H1 (cell line): ENCODE measurements at regions not wholly inside any gene's neighbourhood (a gene's known extent, or its start where the extent isn't known, plus 50 kb on each side); places are given as distances from the start of the nearest gene placed in this dataset.

Source experiments
- CTCF ChIA-PET: fragments of 300-600 bp; sonication (Branson Sonifier 250); formaldehyde crosslinking; loops from one replicate; lab custom pipeline; 2021; ENCODE audit not compliant: partially characterized antibody; lab: Charles Lee
- POLR2A ChIA-PET: fragments of 300-600 bp; sonication (Branson Sonifier 250); formaldehyde crosslinking; loops from one replicate; lab custom pipeline; 2021; ENCODE audit warnings: inconsistent platforms; ENCODE audit not compliant: partially characterized antibody; lab: Charles Lee
- DNase-seq, 2 experiments: peaks; one replicate each; pipeline versions ENCODE4 v3.0.0 to v3.0.0-alpha.2; 2010 to 2022; ENCODE audit warnings: low spot score in 2 of 2, low read depth in 1 of 2, mixed read lengths in 1 of 2
- FAIRE-seq: peaks from 2 replicates; lab custom pipeline; 2011; peaks lifted over from hg19 to GRCh38; lab: Jason Lieb, UNC
- H2AFZ ChIP-seq: 2 replicates; pipeline ENCODE4 v1.8.1; 2012; ENCODE audit warnings: low read length, inconsistent platforms
- H2AK5ac ChIP-seq: 2 replicates; pipeline ENCODE4 v1.6.1; 2013; ENCODE audit warnings: low read depth, low read length
- H2BK120ac ChIP-seq: replicated peaks from 2 replicates; pipeline ENCODE3; 2013; ENCODE audit warnings: low read depth, low read length, inconsistent platforms
- H2BK12ac ChIP-seq: 2 replicates; pipeline ENCODE4 v1.6.1; 2013; ENCODE audit warnings: low read depth, low read length
- H2BK15ac ChIP-seq: 2 replicates; pipeline ENCODE4 v1.6.1; 2013; ENCODE audit warnings: low read length
- H2BK20ac ChIP-seq: 2 replicates; pipeline ENCODE4 v1.6.1; 2013; ENCODE audit warnings: low read length
- H2BK5ac ChIP-seq: 2 replicates; pipeline ENCODE4 v1.6.1; 2013; ENCODE audit warnings: low read depth, low read length
- H3K14ac ChIP-seq: 2 replicates; pipeline ENCODE4 v1.6.1; 2013; ENCODE audit warnings: inconsistent platforms; ENCODE audit not compliant: insufficient read length
- H3K18ac ChIP-seq: 2 replicates; pipeline ENCODE4 v1.6.1; 2013; ENCODE audit warnings: low read length; ENCODE audit errors: extremely low read depth
- H3K23ac ChIP-seq: 2 replicates; pipeline ENCODE4 v1.6.1; 2013; ENCODE audit warnings: inconsistent platforms; ENCODE audit not compliant: insufficient read length
- H3K23me2 ChIP-seq: 2 replicates; pipeline ENCODE4 v1.6.1; 2013; ENCODE audit warnings: low read depth, low read length
- H3K27ac ChIP-seq: 2 replicates; pipeline ENCODE4 v1.6.1; 2011; ENCODE audit warnings: low read depth, low read length, inconsistent platforms
- H3K27me3 ChIP-seq, 4 experiments: replicated peaks in 1 of 4; 1 replicate in 1 of 4; 2 replicates in 3 of 4; pipeline versions ENCODE4 v1.6.1 to v1.8.1; 2011 to 2013; ENCODE audit warnings: low read length in 3 of 4, mild to moderate bottlenecking in 3 of 4, inconsistent platforms in 2 of 4, mixed read lengths in 2 of 4, moderate library complexity in 1 of 4; ENCODE audit not compliant: control insufficient read depth in 3 of 4, insufficient read depth in 3 of 4; ENCODE audit errors: extremely low read depth in 1 of 4
- H3K36me3 ChIP-seq, 4 experiments: 2 replicates each; pipeline versions ENCODE4 v1.6.1 to v1.8.1; 2011 to 2013; ENCODE audit warnings: mild to moderate bottlenecking in 4 of 4, low read length in 3 of 4, moderate library complexity in 2 of 4, control low read depth in 1 of 4, inconsistent platforms in 1 of 4; ENCODE audit not compliant: insufficient read depth in 4 of 4, control insufficient read depth in 2 of 4
- H3K4ac ChIP-seq: replicated peaks from 2 replicates; pipeline ENCODE3; 2013; ENCODE audit warnings: low read length, low read depth, mixed read lengths, inconsistent platforms; ENCODE audit not compliant: insufficient read length
- H3K4me1 ChIP-seq, 4 experiments: replicated peaks in 1 of 4; 1 replicate in 1 of 4; 2 replicates in 3 of 4; pipeline versions ENCODE4 v1.6.1 to v1.8.1; 2011 to 2013; ENCODE audit warnings: low read length in 3 of 4, inconsistent platforms in 2 of 4, mixed read lengths in 1 of 4; ENCODE audit not compliant: insufficient read depth in 4 of 4, control insufficient read depth in 3 of 4
- H3K4me2 ChIP-seq, 2 experiments: 2 replicates each; pipeline versions ENCODE4 v1.6.1 to v1.8.1; 2011 to 2013; ENCODE audit warnings: low read depth in 2 of 2, low read length in 2 of 2, control low read depth in 1 of 2, inconsistent platforms in 1 of 2, mild to moderate bottlenecking in 1 of 2; ENCODE audit not compliant: insufficient read depth in 1 of 2
- H3K4me3 ChIP-seq, 4 experiments: fragments of 200-600, 300-600 bp in 1 of 4; sonication (generic), shearing (Covaris generic), sonication (Bioruptor Twin) in 1 of 4; 2 replicates each; pipeline versions ENCODE4 v1.5.1 to v1.8.1; 2011 to 2016; ENCODE audit warnings: low read length in 4 of 4, low read depth in 3 of 4, control low read depth in 2 of 4, inconsistent platforms in 2 of 4, mild to moderate bottlenecking in 2 of 4, mixed read lengths in 1 of 4, moderate library complexity in 1 of 4; ENCODE audit not compliant: insufficient read depth in 2 of 4; ENCODE audit errors: extremely low read depth in 1 of 4
- H3K56ac ChIP-seq: replicated peaks from 2 replicates; pipeline ENCODE3; 2013; ENCODE audit warnings: low read depth, mild to moderate bottlenecking, mixed read lengths, low read length, inconsistent platforms; ENCODE audit not compliant: insufficient read length
- H3K79me1 ChIP-seq: 2 replicates; pipeline ENCODE4 v1.6.1; 2013; ENCODE audit warnings: low read depth, low read length, control low read depth
- H3K79me2 ChIP-seq, 2 experiments: 2 replicates each; pipeline versions ENCODE4 v1.6.1 to v1.8.1; 2012 to 2013; ENCODE audit warnings: low read length in 2 of 2, mild to moderate bottlenecking in 2 of 2, inconsistent platforms in 1 of 2; ENCODE audit not compliant: insufficient read depth in 2 of 2, control insufficient read depth in 1 of 2
- H3K9ac ChIP-seq, 4 experiments: replicated peaks in 1 of 4; 1 replicate in 1 of 4; 2 replicates in 3 of 4; pipeline versions ENCODE4 v1.6.1 to v1.8.1; 2011 to 2013; ENCODE audit warnings: low read depth in 3 of 4, low read length in 3 of 4, control low read depth in 2 of 4, mild to moderate bottlenecking in 2 of 4, moderate library complexity in 2 of 4, inconsistent platforms in 1 of 4; ENCODE audit errors: extremely low read depth in 1 of 4
- H3K9me3 ChIP-seq, 2 experiments: 2 replicates each; pipeline versions ENCODE4 v1.6.1 to v1.8.1; 2012 to 2013; ENCODE audit warnings: mild to moderate bottlenecking in 2 of 2, moderate library complexity in 2 of 2, control low read depth in 1 of 2, inconsistent platforms in 1 of 2, low read depth in 1 of 2, low read length in 1 of 2, mixed read lengths in 1 of 2; ENCODE audit not compliant: insufficient read depth in 2 of 2
- H4K20me1 ChIP-seq, 2 experiments: replicated peaks in 1 of 2; 2 replicates each; pipeline versions ENCODE3 to v1.8.1; 2011 to 2013; ENCODE audit warnings: inconsistent platforms in 2 of 2, low read length in 2 of 2, mild to moderate bottlenecking in 1 of 2; ENCODE audit not compliant: insufficient read depth in 2 of 2, control insufficient read depth in 1 of 2
- H4K5ac ChIP-seq: 2 replicates; pipeline ENCODE4 v1.6.1; 2013; ENCODE audit warnings: low read length, low read depth, mixed read lengths, inconsistent platforms; ENCODE audit not compliant: insufficient read length
- H4K8ac ChIP-seq: 2 replicates; pipeline ENCODE4 v1.8.0; 2013; ENCODE audit warnings: mild to moderate bottlenecking, moderate library complexity, low read length, inconsistent platforms; ENCODE audit not compliant: insufficient read depth; ENCODE audit errors: extremely low read depth
- H4K91ac ChIP-seq: replicated peaks from 2 replicates; pipeline ENCODE3; 2013; ENCODE audit warnings: low read length, mixed read lengths, inconsistent platforms; ENCODE audit not compliant: insufficient read length
- KDM5A ChIP-seq: fragments of 200-600 bp; IDR thresholded peaks from 2 replicates; pipeline ENCODE4 v1.7.1; 2012; ENCODE audit warnings: mild to moderate bottlenecking, low read length, inconsistent platforms, mixed read lengths
- SIX5 ChIP-seq: IDR thresholded peaks from 2 replicates; pipeline ENCODE4 v1.6.1; 2011; ENCODE audit warnings: mild to moderate bottlenecking, low read depth, low read length
- WGBS, 2 experiments: shearing (Covaris generic) in 1 of 2; methylation state at CpG; one replicate each; pipeline versions ENCODE4 v1.1.6 to v1.1.7; 2013 to 2015; ENCODE audit warnings: low lambda C conversion rate in 2 of 2, mixed read lengths in 2 of 2, inconsistent platforms in 1 of 2, low coverage in 1 of 2, missing lambda C conversion rate in 1 of 2; ENCODE audit not compliant: insufficient replicate concordance in 2 of 2, insufficient coverage in 1 of 2, insufficient read length in 1 of 2; ENCODE audit errors: extremely low coverage in 1 of 2, missing lambda C conversion rate in 1 of 2; 5-methylcytosine and 5-hydroxymethylcytosine counted together
- TF ChIP-seq, protein P1 (sequence below): IDR thresholded peaks from 2 replicates; pipeline ENCODE4 v1.6.1; 2011; ENCODE audit warnings: low read length, improper control_type of control experiment

DNA sequence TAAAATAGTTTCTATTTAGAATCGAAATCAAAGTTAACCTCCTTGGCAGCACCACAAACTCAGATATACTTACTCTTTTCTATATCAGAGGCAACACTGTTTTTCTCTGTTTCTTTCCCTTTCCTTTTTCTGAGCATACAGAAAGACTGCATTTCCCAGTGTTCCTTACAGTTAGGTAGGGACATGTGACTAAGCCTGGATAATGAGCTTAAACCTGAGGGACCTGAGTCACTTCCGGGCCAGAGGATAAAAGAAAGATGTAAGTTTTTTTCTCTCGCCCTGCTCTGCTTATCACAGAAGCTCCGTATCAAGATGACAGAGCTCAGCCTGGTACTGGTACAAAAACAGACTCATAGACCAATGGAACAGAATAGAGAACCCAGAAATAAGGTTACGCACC is 531.9 kb downstream of the KLF12 start:
- Histone ChIP-seq H2BK12ac (no peak overlapping the region), H3K4me2 (no peak overlapping the region), H4K5ac (no peak overlapping the region), H3K23ac (no peak overlapping the region), H3K23me2 (no peaks in the 10 kb centered on the region), H3K4ac (no peak overlapping the region), H3K9ac (no peak overlapping the region), H2AFZ (no peak overlapping the region), H2AK5ac (no peak overlapping the region), H3K56ac (no peak overlapping the region), H3K27ac (no peak overlapping the region), H3K36me3 (no peaks in the 10 kb centered on the region), H3K4me1 (no peaks in the 10 kb centered on the region), H3K79me2 (no peaks in the 10 kb centered on the region), H2BK120ac (no peak overlapping the region), H3K18ac (no peak overlapping the region), H2BK5ac (no peak overlapping the region), H4K8ac (no peak overlapping the region), H3K79me1 (no peaks in the 10 kb centered on the region), H3K27me3 (no peaks in the 10 kb centered on the region), H2BK20ac (no peak overlapping the region), H4K91ac (no peak overlapping the region), H3K4me3 (no peak overlapping the region), H4K20me1 (no peaks in the 10 kb centered on the region), H3K14ac (no peak overlapping the region), H2BK15ac (no peak overlapping the region), H3K9me3 (0 out of 4 replicates have a peak, but pooled peaks cover 2 to 5% of the 10 kb centered on the region in 2 experiments)
- FAIRE-seq (no peak), DNase-seq (no peak)
- 89% methylated on average over 5 of the region's 5 CpGs; no CpG with 5 or more reads in 1 of the 2 experiments for WGBS, 2 experiments
- POLR2A ChIA-PET: no interaction called here
- CTCF ChIA-PET: interaction anchor here (0.5 kb wide), 1 partner anchor 24 kb away, joined by 3 read pairs; no protein-coding TSS in a partner anchor
- TF ChIP-seq KDM5A (no peak), SIX5 (0 out of 2 replicates have a peak, but pooled peaks have one; percentile 19)
- TF ChIP-seq, protein P1, sequence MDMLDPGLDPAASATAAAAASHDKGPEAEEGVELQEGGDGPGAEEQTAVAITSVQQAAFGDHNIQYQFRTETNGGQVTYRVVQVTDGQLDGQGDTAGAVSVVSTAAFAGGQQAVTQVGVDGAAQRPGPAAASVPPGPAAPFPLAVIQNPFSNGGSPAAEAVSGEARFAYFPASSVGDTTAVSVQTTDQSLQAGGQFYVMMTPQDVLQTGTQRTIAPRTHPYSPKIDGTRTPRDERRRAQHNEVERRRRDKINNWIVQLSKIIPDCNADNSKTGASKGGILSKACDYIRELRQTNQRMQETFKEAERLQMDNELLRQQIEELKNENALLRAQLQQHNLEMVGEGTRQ: peak; percentile 63; the same call in 1 of the 2 replicates
